Iris pigment epithelial cell (primary cell): ENCODE measurements at regions not wholly inside any gene's neighbourhood (a gene's known extent, or its start where the extent isn't known, plus 50 kb on each side); places are given as distances from the start of the nearest gene placed in this dataset.
"Not testable (repeated sequence)": the region's sequence is repeated elsewhere in the genome, so short reads cannot be mapped to it uniquely, and the experiment has no call there.

ENCODE experiments used
- DNase-seq: peaks from one replicate; pipeline ENCODE4 v3.0.0-alpha.2; 2011; ENCODE audit warnings: low read depth

DNA sequence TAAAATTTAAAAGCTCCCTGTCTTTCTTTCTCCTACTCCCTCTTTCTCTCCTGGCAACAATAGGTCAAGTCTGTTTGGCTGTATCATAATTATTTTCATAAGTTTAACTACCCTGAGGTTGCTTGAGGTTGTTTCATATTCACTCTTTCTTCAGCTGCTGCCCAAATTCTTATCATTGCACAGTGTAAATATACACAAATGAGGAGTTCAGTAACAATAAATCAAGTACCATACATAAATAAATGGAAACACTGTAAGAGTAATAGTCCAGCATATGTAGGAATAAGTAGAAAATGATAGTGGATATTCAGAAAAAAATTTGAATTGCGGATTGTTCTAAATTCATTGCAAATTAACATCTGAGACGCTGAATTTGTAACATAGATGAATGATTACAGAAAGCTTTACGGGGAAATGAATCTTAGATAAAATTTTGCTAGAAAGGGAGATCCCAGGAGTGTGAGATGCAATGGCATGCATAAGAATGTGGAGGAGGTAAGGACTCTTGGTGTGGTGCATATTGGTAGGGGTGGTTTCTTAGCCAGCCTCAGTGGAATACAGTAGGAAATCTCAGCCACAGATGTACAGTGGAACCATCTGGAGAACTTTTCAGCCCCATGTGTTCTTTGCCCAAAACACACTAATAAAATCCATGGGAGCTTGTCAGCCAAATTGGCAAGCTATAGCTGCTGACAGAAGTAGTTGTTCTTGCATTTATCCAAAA, 480.7 kb downstream of the HTR1B start:
- no peak for DNase-seq

DNA sequence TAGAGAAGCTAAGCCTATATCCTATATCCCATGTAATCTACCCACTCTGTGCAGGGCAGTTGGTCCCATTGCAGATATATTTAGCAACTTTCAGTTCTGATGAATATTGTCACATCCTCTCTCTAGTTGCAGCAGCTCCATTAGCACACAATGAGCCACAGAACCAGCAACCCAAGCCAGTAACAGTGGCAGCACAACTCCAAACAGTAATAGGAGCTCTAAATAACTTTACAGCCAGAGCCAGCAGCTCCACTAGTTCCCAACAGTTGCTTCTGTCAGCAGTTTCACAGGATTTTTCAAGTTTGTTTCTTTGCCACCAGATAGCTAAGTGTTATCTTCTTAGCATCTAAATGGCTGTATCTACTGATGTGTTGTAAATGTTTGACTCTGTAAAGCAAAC, 490.8 kb downstream of the HTR1B start:
- no peak for DNase-seq

DNA sequence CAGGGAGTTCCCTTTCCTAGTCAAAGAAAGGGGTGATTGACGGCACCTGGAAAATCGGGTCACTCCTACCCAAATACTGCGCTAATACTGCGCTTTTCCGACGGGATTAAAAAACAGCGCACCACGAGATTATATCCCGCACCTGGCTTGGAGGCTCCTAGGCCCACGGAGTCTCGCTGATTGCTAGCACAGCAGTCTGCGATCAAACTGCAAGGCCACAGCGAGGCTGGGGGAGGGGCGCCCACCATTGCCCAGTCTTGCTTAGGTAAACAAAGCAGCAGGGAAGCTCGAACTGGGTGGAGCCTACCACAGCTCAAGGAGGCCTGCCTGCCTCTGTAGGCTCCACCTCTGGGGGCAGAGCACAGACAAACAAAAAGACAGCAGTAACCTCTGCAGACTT, 504.1 kb downstream of the HTR1B start:
- DNase-seq, result not testable (repeated sequence)

DNA sequence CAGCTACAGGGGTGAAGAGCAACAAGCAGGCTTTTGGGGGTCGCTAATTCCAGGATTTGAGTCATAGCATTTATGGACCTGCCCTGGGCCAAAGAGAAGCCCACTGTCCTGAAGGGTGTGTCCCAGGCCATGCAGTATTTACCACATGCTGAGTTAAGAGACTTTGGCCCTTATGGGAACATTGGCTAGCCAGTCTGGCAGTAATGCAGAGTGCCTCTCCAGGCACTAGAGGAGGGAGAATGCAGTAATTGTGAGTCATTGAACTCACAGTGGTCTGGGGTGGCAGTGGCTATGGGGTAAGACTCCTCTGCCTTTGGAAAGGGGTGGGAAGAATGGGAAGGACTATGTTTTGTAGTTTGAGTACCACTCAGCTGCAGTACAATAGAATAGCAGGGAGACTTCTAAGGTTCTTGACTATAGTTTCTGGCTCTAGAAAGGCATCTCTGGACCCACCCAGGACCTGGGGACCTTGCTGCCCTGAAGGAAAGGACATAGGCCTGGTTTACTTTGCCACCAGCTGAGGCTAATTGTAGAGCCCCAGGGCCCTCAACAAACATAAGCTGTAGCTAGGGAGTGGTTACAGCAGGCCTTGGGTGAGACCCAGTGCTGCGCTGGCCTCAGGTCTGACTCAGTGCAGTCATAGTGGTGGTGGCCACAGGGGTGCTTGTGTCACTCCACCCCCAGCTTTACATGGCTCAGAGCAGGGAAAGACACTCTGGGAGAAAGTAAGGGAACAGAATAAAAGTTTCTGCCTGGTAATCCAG, 520.9 kb downstream of the HTR1B start:
- no peak for DNase-seq

DNA sequence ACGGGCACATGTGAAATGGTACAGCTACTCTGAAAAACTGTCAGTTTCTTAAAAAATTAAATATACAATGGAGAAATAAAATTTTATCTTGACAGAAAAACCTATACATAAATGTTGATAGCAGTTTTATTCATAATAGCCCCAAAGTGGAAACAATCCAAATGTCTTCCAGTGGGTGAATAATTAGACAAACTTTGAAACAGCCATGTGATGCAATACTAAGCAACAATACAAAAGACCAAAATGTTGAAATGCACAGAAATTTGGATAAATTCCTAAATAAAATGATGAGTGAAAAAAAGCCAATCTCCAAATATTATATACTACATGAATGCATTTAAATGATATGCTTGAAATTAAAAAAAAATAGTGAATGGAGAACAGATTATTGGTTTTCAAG, 523.1 kb downstream of the HTR1B start:
- no peak for DNase-seq

DNA sequence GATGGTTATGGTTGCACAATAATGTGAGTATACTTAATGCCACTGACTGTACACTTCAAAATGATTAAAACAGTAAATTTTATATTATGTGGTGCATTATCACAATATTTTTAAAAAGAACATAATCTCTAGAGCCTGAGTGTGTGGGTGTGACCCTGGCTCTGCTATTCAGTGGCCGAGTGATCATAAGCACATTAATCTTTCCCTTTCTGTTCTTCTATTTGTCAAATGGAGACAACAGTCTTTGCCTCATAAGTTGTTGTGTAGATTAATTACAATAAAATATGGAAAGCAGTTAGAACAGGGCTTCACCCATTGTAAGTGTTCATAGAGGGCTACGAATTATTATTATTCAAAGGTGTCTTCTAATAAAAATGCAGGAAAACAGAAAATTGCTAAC, 548.6 kb downstream of the HTR1B start:
- no peak for DNase-seq

DNA sequence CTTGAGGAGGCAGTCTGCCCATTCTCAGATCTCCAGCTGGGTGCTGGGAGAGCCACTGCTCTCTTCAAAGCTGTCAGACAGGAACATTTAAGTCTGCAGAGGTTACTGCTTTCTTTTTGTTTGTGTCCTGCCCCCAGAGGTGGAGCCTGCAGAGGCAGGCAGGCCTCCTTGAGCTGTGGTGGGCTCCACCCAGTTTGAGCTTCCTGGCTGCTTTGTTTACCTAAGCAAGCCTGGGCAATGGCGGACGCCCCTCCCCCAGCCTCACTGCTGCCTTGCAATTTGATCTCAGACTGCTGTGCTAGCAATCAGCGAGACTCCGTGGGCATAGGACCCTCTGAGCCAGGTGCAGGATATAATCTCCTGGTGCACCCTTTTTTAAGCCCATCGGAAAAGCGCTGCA, 557.8 kb downstream of the HTR1B start:
- DNase-seq, result not testable (repeated sequence)

DNA sequence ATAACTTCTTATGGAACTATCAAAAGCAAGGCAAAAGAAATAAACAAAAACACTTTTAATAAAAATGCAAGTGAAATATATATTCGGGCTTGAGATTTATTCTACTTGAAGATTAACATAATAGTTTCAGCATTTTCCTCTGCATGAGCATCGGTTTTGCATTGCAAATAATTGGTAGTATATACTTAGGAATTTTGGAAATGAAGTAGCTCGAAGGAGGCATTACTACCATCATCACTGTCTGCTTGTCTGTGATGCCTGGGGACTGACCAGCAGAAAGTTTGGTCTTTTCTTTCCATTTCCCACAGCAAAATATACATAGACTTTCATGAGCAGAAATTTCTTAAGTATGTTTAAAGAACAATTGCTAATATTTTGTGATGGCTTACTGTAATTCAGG, 570.7 kb downstream of the HTR1B start:
- DNase-seq, result no peak

DNA sequence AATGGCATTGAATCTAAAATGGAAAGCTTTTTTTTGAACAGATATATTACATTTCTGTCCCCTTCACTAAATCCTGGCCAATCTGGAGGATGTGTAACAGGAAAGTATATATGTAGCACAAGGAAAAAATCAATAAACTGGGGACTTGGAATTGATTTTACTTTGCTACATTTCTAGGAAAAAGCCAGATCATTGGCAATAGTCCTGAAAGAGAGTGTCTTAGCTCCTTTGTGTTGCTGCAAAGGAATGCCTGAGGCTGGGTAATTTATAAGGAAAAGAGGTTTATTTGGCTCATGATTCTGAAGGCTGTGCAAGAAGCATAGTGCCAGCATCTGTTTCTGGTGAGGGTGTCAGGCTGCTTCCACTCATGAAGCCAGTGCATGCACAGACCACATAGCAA, 574.9 kb downstream of the HTR1B start:
- DNase-seq, result no peak

DNA sequence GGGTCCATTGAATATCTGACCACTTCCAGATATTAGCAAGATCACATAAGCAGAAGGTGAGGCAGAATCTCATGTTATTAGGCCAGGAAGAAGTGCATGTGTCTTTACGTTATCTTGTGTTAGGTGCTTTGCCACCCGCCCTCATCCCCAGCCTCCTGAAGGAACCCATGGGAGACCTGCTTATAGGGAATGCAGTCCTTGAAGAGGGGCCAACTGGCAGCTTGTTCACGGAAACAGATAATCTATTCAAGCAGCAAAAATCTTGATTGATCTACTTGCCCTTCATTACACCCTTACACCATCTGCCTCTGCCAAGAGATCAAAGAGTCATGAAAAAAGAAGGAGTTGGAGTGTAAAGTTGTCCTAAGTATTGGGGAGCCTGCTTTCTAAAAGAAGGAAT, 576.4 kb downstream of the HTR1B start:
- DNase-seq, result no peak

DNA sequence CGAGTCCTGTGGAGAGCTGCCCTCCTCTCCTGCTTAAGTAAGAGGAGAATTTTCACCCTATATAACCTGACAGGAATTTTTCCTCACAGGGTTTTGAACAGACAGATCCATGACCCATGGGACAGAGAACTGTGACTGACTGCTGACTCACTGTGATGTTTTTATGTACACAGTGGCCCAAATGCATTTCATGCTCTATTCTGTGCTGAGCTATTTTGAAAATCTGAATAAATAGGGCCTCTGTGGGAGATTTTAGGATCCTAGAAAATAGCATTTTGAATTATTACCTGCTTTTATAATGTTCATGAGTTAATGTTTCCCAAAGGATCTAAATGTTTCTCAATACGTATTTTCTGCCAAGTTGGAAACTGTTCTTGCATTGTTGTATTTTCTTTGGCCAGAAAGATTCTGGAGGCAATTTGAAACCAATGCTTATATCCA, 577.4 kb downstream of the HTR1B start:
- peak; percentile 31 for DNase-seq

DNA sequence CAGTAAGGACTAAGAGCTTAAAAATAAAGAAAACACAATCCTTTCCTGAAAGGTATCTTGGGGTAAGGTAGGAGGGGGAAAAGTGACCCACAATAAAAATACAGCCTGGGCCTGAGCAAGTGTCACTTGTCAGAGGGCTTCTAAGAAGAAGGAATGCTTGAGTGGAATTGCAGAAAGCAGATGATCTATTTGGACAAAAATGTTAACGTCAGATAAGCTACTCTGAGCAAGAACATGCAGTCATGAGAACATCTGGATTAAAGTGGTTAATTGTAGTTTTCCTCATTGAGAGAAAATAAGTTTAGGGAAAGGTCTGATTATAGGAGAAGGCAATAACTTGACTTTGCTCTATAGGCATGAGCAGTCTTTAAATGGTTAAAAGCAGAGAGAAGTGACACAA, 581.9 kb downstream of the HTR1B start:
- DNase-seq, result peak; percentile 26

DNA sequence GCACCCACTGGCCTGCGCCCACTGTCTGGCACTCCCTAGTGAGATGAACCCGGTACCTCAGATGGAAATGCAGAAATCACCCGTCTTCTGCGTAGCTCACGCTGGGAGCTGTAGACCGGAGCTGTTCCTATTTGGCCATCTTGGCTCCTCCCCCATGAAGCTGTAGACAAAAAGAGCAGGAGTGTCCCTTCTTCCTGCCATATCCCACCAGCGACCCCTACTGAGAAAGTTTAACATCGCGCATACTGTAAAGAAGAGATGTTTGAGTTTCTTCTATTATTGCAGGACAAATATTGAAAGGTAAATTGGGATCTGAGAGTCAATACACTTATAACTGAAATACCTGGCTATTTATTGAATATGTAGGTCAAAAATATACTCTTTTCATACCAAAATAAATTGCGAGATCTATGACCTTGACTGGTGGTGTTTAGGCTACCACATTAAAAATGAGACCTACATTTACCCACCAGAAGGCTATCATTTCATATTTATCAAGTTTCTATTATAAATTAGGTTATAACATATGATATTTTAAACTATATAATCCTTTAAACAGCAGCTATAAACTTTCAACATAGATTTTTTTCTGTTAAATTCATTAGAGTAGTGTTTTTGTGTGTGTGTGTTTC, 586.3 kb downstream of the HTR1B start:
- DNase-seq, result peak; percentile 65

DNA sequence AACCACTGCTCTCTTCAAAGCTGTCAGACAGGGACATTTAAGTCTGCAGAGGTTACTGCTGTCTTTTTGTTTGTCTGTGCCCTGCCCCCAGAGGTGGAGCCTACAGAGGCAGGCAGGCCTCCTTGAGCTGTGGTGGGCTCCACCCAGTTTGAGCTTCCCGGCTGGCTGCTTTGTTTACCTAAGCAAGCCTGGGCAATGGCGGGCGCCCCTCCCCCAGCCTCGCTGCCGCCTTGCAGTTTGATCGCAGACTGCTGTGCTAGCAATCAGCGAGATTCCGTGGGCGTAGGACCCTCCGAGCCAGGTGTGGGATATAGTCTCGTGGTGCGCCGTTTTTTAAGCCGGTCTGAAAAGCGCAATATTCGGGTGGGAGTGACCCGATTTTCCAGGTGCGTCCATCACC, 586.9 kb downstream of the HTR1B start:
- DNase-seq, result not testable (repeated sequence)

DNA sequence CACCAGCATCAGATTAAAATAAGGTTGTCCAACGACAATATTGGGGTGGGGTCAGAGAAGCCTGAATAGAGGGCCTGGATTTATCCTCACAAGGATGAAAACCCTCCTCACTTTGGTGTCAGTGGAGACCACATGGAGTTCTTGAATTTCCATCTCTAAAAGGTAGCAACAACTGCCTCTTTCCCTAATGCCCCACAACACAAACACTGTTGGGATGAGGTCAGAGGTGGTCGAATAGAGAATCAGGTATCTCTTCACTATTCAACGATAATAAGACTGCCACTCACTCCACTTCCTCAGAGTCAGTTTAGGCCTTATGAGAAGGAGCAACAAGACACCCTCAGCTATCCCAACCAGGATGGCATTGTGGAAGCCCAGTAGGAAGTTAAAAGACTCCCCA, 596.1 kb downstream of the HTR1B start:
- no peak for DNase-seq

DNA sequence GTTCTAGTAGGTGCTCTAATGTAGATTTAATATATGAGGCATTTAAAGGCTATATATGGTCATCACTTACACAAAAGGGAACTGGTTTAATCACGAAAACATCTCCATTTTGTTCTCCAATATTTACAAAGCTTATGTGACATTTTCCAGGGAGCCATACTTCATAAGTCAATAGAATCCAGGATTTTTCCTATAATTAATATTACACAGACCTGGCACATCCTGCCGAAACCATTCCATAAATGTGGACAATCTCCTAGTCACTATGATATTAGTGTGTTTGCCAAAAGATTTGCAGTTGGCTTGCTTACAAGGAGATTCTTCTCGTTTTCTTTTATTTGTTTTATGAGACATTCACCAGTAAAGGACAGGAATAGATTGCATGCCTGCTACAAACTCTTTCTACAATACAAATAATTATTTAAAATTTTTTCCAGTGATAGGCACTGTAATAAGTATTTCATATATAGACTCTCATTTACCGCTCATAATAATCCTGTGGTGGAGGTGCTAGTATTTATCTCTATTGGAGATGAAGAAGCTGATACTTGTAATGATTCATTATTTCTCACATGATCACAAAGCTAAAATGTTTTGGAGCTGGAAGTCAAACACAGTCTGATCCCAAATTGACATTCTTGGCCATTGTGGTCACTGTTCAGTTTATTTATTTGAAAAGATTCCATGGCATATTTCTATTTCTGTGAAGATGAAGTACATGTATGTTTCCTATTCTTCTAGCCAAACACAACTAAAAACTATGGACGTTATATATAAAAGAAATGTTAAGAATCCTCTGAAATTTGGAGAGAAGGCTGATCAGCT, 597.0 kb downstream of the HTR1B start:
- peak; percentile 17 for DNase-seq

DNA sequence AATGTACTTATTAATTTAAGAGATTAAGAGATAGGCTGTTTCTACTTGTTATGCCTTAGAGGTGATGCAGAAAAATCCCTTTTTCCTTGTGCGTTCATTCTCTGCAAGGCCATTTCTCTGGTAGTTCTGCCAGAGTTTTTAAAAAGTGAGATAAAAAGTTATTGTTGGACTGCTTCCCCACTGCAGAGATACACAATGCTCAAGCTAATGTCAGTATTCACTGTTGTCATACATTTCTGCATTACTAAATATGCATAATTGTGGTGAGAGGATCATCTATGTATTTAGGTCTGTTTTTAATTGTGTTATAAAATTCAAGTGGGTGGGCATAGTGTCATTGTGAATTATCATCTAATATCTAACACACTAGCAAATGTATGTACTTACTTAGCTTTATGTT, 600.4 kb downstream of the HTR1B start:
- no peak for DNase-seq

DNA sequence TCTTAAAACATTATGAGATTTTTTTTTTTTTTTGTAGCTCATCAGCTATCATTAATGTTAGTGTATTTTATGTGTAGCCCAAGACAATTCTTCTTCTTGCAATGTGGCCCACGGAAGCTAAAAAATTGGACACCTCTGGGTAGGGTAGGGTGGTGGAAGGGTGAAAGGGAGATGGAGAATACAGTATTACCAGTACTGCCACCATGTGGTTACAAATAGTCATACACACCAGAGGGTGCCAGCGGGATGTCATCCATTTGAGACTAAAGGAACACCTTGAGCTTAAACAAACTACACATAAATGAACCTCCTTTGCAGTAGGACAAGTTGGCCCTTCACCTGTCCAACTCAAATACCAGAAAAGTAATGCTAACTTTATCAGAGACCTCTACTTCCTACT, 601.9 kb downstream of the HTR1B start:
- DNase-seq, result peak; percentile 21

DNA sequence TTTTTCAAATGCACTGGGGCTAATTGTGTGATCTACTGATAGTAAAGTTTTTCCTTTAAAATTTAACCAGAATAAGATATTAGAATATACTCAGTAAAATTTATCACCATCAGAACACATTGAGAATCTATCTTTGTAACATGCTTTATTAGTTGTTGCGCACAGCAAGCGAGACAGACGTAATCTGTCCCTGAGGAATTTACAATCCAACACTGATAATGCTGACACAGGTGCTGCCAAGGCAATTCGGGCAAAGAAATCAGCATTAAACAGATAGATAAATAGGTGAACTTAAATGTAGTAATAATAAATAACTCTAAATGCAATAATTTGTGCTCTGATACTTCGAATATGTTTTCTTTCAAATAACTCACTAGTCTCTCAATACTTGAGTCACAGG, 607.2 kb downstream of the HTR1B start:
- no peak for DNase-seq

DNA sequence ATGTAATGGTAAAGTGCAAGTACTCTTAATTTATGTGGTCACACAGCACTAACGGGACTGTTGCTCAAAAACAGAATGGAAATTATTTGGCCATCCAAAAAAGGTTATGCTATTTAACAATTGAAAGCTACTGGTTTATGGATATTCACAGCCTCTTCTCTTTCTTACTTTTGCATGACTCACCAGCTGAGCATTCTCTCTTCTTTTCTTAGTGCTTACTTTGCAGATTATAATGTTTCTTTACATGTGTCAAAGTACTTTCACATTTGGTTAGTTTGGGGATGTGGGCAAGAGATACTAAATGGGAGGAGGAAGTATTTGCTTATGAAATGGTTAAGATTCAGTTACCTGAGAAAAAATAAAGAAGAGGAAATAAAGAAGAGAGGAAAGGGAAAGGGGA, 610.5 kb downstream of the HTR1B start:
- peak; percentile 67 for DNase-seq

DNA sequence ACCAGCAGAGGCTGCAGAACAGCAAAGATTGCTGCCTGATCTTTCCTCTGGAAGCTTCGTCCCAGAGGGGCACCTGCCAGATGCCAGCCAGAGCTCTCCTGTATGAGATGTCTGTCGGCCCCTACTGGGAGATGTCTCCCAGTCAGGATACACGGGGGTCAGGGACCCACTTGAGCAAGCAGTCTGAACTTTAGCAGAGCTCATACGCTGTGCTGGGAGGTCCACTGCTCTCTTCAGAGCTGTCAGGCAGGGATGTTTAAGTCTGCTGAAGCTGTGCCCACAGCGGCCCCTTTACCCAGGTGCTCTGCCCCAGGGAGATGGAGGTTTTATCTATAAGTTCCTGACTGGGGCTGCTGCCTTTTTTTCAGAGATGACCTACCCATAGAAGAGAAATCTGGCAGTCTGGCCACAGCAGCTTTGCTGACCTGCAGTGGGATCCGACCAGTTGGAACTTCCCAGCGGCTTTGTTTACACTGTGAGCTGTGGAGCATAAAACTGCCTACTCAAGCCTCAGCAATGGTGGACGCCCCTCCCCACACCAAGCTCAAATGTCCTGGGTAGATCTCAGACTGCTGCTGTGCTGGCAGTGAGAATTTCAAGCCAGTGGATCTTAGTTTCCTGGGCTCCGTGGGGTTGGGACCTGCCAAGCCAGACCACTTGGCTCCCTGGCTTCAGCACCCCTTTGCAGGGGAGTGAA, 613.9 kb downstream of the HTR1B start:
- DNase-seq, result peak; percentile 34
